GM23248 (cell line): ENCODE measurements at regions not wholly inside any gene's neighbourhood (a gene's known extent, or its start where the extent isn't known, plus 50 kb on each side); places are given as distances from the start of the nearest gene placed in this dataset.

Experiments used
- DNase-seq: peaks from one replicate; pipeline ENCODE4 v3.0.0-alpha.2; 2015
- H2AFZ ChIP-seq: fragments of 200-600 bp; sonication (generic); 2 replicates; pipeline ENCODE4 v1.6.1; 2016; ENCODE audit warnings: antibody characterized with exemption
- H3F3A ChIP-seq: fragments of 200-600 bp; sonication (generic); 2 replicates; pipeline ENCODE4 v1.6.1; 2016; ENCODE audit warnings: mild to moderate bottlenecking, antibody characterized with exemption, mixed run types; ENCODE audit not compliant: insufficient read depth
- H3K27ac ChIP-seq: fragments of 200-600 bp; sonication (generic); 2 replicates; pipeline ENCODE4 v1.5.1; 2016; ENCODE audit warnings: mild to moderate bottlenecking
- H3K27me3 ChIP-seq: fragments of 200-600 bp; sonication (generic); replicated peaks from 2 replicates; pipeline ENCODE4 v1.6.1; 2016; ENCODE audit warnings: mild to moderate bottlenecking; ENCODE audit not compliant: insufficient read depth
- H3K36me3 ChIP-seq: fragments of 200-600 bp; sonication (generic); 2 replicates; pipeline ENCODE4 v1.6.1; 2016; ENCODE audit warnings: low read depth, mild to moderate bottlenecking
- H3K4me1 ChIP-seq: fragments of 200-600 bp; sonication (generic); 2 replicates; pipeline ENCODE4 v1.6.1; 2016; ENCODE audit warnings: mild to moderate bottlenecking; ENCODE audit not compliant: insufficient read depth
- H3K4me2 ChIP-seq: fragments of 200-600 bp; sonication (generic); one replicate; pipeline ENCODE4 v1.6.1; 2016; ENCODE audit warnings: mild to moderate bottlenecking; ENCODE audit not compliant: unreplicated experiment
- H3K4me3 ChIP-seq: fragments of 200-600 bp; sonication (generic); 2 replicates; pipeline ENCODE4 v1.5.1; 2016; ENCODE audit warnings: mild to moderate bottlenecking
- H3K79me2 ChIP-seq: fragments of 200-600 bp; sonication (generic); 2 replicates; pipeline ENCODE4 v1.6.1; 2016; ENCODE audit warnings: mild to moderate bottlenecking; ENCODE audit not compliant: insufficient read depth
- H3K9ac ChIP-seq: fragments of 200-600 bp; sonication (generic); 2 replicates; pipeline ENCODE4 v1.6.1; 2016; ENCODE audit warnings: mild to moderate bottlenecking
- H3K9me2 ChIP-seq: fragments of 200-600 bp; sonication (generic); 2 replicates; pipeline ENCODE4 v1.6.1; 2016; ENCODE audit warnings: mixed run types, mild to moderate bottlenecking, moderate library complexity; ENCODE audit not compliant: insufficient read depth
- H3K9me3 ChIP-seq: fragments of 200-600 bp; sonication (generic); one replicate; pipeline ENCODE4 v1.6.1; 2017; ENCODE audit warnings: low read depth
- H4K20me1 ChIP-seq: fragments of 200-600 bp; sonication (generic); 2 replicates; pipeline ENCODE4 v1.6.0; 2016; ENCODE audit not compliant: insufficient read depth
- EZH2 ChIP-seq: fragments of 200-600 bp; sonication (generic); IDR thresholded peaks from 2 replicates; pipeline ENCODE4 v1.6.1; 2018; ENCODE audit warnings: antibody characterized with exemption, mild to moderate bottlenecking; ENCODE audit not compliant: insufficient read depth, poor library complexity, severe bottlenecking
- EZH2phosphoT487 ChIP-seq: fragments of 200-600 bp; sonication (generic); IDR thresholded peaks from 2 replicates; pipeline ENCODE4 v1.6.1; 2018; ENCODE audit warnings: antibody characterized with exemption, moderate library complexity, mild to moderate bottlenecking, low read depth; ENCODE audit not compliant: insufficient read depth
- WGBS, 2 experiments: methylation state at CpG; one replicate each; pipeline ENCODE4 v1.1.6; 2015 to 2017; ENCODE audit warnings: low lambda C conversion rate in 2 of 2, low coverage in 1 of 2; ENCODE audit errors: missing lambda C conversion rate in 2 of 2; 5-methylcytosine and 5-hydroxymethylcytosine counted together
- in situ Hi-C: fragments of 300-500 bp; cut with MboI; formaldehyde crosslinking; loops from 2 replicates; pipeline ENCODE4 v1.15.0; 2020

GRCh38 chr5:125106881-125107280 lies 360.4 kb upstream of the ZNF608 start:
- no peaks in the 10 kb centered on the region for H3K27me3 ChIP-seq
- H3K9me3 ChIP-seq = no peaks in the 10 kb centered on the region
- no peak overlapping the region for H2AFZ ChIP-seq
- no peaks in the 10 kb centered on the region for H3K79me2 ChIP-seq
- H3K4me2 ChIP-seq = no peak overlapping the region
- TF ChIP-seq EZH2phosphoT487 = no peak
- no peak for TF ChIP-seq EZH2
- H3K9ac ChIP-seq = no peak overlapping the region
- no peak overlapping the region for H3K27ac ChIP-seq
- in situ Hi-C loops = no loop called here
- H3K9me2 ChIP-seq = no peaks in the 10 kb centered on the region
- no peak for DNase-seq
- no peak overlapping the region for H3K4me3 ChIP-seq
- no peaks in the 10 kb centered on the region for H3K4me1 ChIP-seq
- H4K20me1 ChIP-seq = no peaks in the 10 kb centered on the region
- H3K36me3 ChIP-seq = no peaks in the 10 kb centered on the region
- H3F3A ChIP-seq = no peaks in the 10 kb centered on the region

DNA sequence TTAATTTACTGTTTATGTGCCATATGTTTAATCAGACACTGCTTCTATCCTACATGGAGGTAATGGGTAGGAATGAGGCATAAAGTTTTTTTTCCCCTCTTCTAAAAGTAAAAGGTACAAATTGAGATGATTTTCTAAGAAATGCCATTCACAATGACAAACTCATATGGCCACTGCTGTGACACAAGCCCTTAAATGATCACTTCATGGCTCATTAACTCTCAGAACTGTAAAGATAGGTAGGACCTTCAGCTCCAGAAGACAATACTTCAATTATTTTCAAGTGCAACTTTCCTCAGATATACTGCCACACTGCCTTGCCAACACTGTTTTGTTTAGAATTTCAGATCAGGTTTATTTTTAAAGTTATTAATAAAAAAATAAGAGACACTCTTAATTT lies 362.9 kb upstream of the ZNF608 start:
- Histone ChIP-seq H3K9ac (no peak overlapping the region), H2AFZ (no peak overlapping the region), H3K9me2 (no peaks in the 10 kb centered on the region), H4K20me1 (no peaks in the 10 kb centered on the region), H3K79me2 (no peaks in the 10 kb centered on the region), H3K9me3 (no peaks in the 10 kb centered on the region), H3K4me3 (no peak overlapping the region), H3K36me3 (no peaks in the 10 kb centered on the region), H3K27me3 (no peaks in the 10 kb centered on the region), H3K4me1 (no peaks in the 10 kb centered on the region), H3K27ac (no peak overlapping the region), H3F3A (no peaks in the 10 kb centered on the region), H3K4me2 (no peak overlapping the region)
- in situ Hi-C loops = no loop called here
- no peak for DNase-seq
- no peak for TF ChIP-seq EZH2phosphoT487
- TF ChIP-seq EZH2 = no peak

DNA sequence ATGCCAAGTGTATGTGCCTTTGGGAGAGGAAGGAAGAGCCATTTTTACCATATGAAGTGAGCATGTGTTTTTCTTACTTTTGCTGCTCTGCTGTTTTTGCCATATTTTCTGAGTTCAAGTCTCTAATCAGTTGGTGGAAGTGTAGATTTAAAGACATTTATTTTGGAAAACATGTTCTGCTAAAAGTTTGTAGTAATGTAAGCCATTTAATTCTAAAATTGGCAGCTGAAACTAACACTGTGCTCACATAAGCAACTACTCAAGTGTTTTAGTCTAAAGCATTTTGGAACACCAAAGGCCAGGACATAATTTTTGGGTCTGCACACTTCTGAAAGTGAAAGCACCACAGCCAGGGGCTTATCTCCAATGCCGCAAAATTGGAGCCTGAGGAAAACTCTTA lies 363.4 kb upstream of the ZNF608 start:
- H3F3A ChIP-seq = peaks cover 2% of the 10 kb centered on the region; the same call in 1 of the 2 replicates
- DNase-seq = no peak
- no peak overlapping the region for H3K4me3 ChIP-seq
- TF ChIP-seq EZH2 = no peak
- TF ChIP-seq EZH2phosphoT487 = no peak
- no peaks in the 10 kb centered on the region for H3K9me3 ChIP-seq
- peaks cover 3% of the 10 kb centered on the region; the same call in 1 of the 2 replicates for H3K4me1 ChIP-seq
- H2AFZ ChIP-seq = no peak overlapping the region
- H3K27ac ChIP-seq = no peak overlapping the region
- no peaks in the 10 kb centered on the region for H3K36me3 ChIP-seq
- no peak overlapping the region for H3K4me2 ChIP-seq
- no peaks in the 10 kb centered on the region for H3K79me2 ChIP-seq
- no peak overlapping the region for H3K9ac ChIP-seq
- WGBS, 2 experiments = 82 to 86% methylated on average over 1 of the region's 1 CpG
- in situ Hi-C loops = no loop called here
- no peaks in the 10 kb centered on the region for H4K20me1 ChIP-seq
- H3K27me3 ChIP-seq = no peaks in the 10 kb centered on the region
- no peaks in the 10 kb centered on the region for H3K9me2 ChIP-seq

- no peak overlapping the region for H3K4me3 ChIP-seq
- DNase-seq = no peak
- H3K9me2 ChIP-seq = no peaks in the 10 kb centered on the region
- peaks cover 10% of the 10 kb centered on the region; the same call in 1 of the 2 replicates for H3F3A ChIP-seq
- peaks cover 14% of the 10 kb centered on the region; the same call in 1 of the 2 replicates for H3K4me1 ChIP-seq
- H3K9ac ChIP-seq = no peak overlapping the region
- H3K27ac ChIP-seq = no peak overlapping the region
- H3K4me2 ChIP-seq = no peak overlapping the region
- no peak overlapping the region for H2AFZ ChIP-seq
- H3K27me3 ChIP-seq = no peaks in the 10 kb centered on the region
- in situ Hi-C loops = no loop called here
- H4K20me1 ChIP-seq = no peaks in the 10 kb centered on the region
- TF ChIP-seq EZH2phosphoT487 (no peak), EZH2 (no peak)
- H3K36me3 ChIP-seq = no peaks in the 10 kb centered on the region
- no peaks in the 10 kb centered on the region for H3K9me3 ChIP-seq
- H3K79me2 ChIP-seq = no peaks in the 10 kb centered on the region
- 73 to 92% methylated on average over 2 of the region's 2 CpGs for WGBS, 2 experiments
These were observed 365.8 kb upstream of the ZNF608 start for GRCh38 chr5:125112196-125112595.

DNA sequence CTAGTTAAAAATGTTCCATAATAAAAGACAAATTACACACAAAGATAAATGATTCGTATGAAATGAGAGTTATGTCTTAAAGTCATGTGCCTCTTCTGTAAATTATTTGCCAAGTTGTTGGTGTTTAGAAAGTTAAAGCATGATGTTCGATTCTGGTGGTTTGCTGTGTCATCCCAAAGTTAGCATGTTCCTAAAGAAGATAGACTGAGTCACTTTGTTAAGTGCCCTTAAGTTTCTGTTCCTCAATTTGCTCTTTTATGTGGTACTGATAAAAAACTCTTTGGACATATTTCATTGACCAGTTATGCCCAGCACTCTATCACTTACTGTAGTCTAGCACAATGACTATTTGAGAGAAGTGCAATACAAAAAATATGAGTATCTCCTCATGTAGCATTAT lies 366.9 kb upstream of the ZNF608 start:
- no peak overlapping the region for H2AFZ ChIP-seq
- H4K20me1 ChIP-seq = no peaks in the 10 kb centered on the region
- WGBS, 2 experiments = 43 to 51% methylated on average over 2 of the region's 2 CpGs
- in situ Hi-C loops = no loop called here
- no peak overlapping the region for H3K27ac ChIP-seq
- H3K27me3 ChIP-seq = no peaks in the 10 kb centered on the region
- peak; percentile 17 for DNase-seq
- peaks cover 14% of the 10 kb centered on the region; the same call in 1 of the 2 replicates for H3K4me1 ChIP-seq
- no peak overlapping the region for H3K4me2 ChIP-seq
- H3K79me2 ChIP-seq = no peaks in the 10 kb centered on the region
- H3K9ac ChIP-seq = no peak overlapping the region
- TF ChIP-seq EZH2phosphoT487 (no peak), EZH2 (no peak)
- no peak overlapping the region for H3K4me3 ChIP-seq
- H3K9me2 ChIP-seq = no peaks in the 10 kb centered on the region
- no peaks in the 10 kb centered on the region for H3K36me3 ChIP-seq
- no peaks in the 10 kb centered on the region for H3K9me3 ChIP-seq
- H3F3A ChIP-seq = peaks cover 10% of the 10 kb centered on the region; the same call in 1 of the 2 replicates
